ENCODE measurements at regions not wholly inside any gene's neighbourhood (a gene's known extent, or its start where the extent isn't known, plus 50 kb on each side); places are given as distances from the start of the nearest gene placed in this dataset.
"Not testable (repeated sequence)": the region's sequence is repeated elsewhere in the genome, so short reads cannot be mapped to it uniquely, and the experiment has no call there.

GRCh38 chr22:27252282-27253049 lies 549.1 kb downstream of the MN1 start:
- DNase-seq (ENCODE audit: low spot score) = no peak

DNA sequence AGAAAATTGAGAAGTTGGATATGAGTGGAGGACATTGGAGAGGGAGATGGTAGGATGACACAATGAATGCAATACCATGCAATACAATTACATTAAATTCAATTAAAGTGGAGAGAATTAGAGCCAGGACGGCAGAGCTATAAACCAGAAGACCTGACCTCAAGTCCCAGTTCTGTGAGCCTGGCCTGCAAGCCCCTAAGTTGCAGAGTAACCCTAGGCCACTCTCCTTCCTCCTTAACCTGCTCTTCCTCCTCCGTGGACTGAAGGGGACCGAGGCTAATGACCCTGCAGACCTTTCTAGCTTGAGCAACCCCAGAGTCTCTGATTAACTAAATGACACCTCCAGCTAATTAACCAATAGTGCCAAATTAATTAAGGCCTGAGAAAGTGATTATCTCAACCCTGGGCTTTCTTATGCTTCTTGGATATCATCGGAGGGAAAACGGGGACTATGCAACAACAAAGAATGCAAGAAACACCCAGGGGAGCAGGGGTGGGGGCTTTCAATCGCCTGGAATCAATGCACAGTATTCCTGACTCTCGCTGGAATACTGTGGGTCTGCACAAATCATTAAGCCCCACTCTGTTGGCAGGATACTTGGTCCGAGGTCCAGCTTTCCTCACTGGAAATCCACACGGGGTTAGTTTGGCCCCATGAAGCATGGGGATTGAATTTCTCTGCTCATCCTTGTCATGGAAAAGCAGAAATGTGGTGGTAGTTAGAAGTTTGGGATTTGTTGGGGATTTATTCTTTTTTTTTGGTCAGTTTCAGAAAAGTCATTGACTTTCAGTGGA lies 548.3 kb downstream of the MN1 start:
- DNase-seq (ENCODE audit: low spot score) = no peak

DNA sequence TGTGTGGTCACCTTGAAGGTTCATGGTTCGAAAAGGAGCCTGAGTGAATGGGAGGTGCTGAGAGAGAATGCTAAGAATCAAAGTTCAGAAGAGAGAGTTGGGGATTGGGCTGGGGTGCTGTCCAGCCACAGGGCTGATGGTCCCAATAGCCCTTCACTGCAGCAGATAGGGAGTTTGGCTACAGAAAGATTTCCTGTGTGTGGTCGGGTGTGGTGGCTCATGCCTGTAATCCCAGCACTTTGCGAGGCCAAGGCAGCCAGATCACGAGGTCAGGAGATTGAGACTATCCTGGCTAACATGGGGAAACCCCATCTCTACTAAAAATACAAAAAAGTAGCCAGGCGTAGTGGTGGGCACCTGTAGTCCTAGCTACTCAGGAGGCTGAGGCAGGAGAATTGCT lies 547.5 kb downstream of the MN1 start:
- not testable (repeated sequence) for DNase-seq (ENCODE audit: low spot score)

GRCh38 chr22:27255580-27255979 lies 546.0 kb downstream of the MN1 start:
- no peak for DNase-seq (ENCODE audit: low spot score)

DNA sequence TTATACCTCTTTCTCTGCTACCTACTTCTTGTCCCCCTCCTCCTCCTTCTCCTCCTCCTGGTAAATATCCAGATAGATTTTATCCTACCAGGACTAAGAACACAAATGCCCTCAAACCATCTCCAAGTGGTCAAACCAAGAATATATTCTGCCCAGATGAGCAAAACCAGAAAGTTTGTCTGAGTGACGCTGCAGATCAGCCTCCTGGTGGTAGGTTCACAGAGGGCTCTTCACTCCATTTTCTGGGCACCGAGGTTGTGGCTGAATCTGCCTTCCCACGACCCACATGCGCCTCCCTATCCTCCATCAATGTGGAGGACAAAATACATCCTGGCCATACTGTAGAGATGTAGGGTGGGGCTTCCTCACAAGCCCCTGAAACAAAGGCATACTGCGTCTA lies 543.6 kb downstream of the MN1 start:
- DNase-seq (ENCODE audit: low spot score) = no peak

GRCh38 chr22:27258616-27259172 lies 542.9 kb downstream of the MN1 start:
- no peak for DNase-seq (ENCODE audit: low spot score)

DNA sequence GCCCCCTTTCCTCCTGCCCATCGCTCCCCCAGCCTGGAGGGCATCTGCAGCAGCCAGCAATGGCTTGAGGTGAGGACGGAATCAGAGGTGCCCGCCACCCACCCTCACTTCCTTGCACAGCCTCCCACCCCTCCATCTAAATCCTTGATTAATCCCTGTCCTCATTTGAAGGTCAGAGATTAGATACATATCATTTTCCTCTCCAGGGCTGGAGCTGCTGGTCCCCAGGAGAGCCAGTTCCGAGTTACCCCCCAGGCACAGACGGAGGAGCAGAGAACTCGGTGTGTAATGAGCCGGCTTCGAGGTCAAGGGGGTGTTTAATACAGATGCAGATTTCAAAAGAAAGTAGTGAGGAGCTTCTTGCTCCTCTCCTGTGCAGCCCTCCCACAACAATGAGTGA lies 542.1 kb downstream of the MN1 start:
- DNase-seq (ENCODE audit: low spot score) = no peak

GRCh38 chr22:27260087-27260698 lies 541.4 kb downstream of the MN1 start:
- DNase-seq (ENCODE audit: low spot score) = no peak

GRCh38 chr22:27262361-27262760 lies 539.2 kb downstream of the MN1 start:
- DNase-seq (ENCODE audit: low spot score) = no peak

DNA sequence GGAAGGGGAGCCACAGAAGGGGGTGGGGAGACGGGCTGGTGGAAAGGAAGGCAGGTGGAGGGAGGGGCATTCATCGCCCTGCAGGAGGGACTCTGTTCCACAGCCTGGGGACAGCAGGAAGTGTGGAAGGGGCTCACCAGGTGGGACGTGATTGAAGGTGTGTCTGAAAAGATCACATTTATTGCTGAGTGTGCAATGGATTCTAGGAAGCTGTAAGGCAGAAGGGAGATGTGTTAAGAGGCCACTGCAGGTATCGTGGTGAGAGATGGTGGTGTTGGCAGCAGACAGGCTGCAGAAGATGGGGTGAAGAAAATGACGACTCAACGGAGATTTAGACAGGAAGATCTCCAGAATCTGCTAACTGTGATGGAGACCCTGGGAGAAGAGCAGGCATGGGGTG lies 537.4 kb downstream of the MN1 start:
- no peak for DNase-seq (ENCODE audit: low spot score)

- no peak for DNase-seq (ENCODE audit: low spot score)
Measured at GRCh38 chr22:27267145-27267544, 534.4 kb downstream of the MN1 start.

- DNase-seq (ENCODE audit: low spot score) = no peak
Measured at GRCh38 chr22:27269751-27270543, 531.6 kb downstream of the MN1 start.

GRCh38 chr22:27270818-27271510 lies 530.6 kb downstream of the MN1 start:
- no peak for DNase-seq (ENCODE audit: low spot score)

DNA sequence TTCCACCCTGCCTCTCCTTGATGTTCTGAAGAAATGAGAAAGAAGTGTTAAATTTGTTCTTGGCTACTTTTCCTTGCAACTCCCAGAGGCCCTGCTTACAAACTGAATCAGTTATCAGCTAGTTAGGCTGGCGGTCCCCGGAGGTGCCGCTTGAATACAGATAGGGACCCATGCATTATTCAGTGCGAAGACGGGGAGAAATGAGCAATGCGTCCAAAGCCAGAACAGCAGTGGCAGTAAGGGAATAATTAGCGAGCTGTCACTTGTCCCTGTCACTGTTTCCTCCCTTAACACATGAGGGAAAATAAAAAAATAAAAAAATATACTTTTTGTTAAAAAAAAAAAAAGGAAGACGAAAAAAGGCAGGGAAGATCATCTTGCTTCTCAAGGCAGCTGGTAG lies 528.1 kb downstream of the MN1 start:
- DNase-seq (ENCODE audit: low spot score) = peak; percentile 18

DNA sequence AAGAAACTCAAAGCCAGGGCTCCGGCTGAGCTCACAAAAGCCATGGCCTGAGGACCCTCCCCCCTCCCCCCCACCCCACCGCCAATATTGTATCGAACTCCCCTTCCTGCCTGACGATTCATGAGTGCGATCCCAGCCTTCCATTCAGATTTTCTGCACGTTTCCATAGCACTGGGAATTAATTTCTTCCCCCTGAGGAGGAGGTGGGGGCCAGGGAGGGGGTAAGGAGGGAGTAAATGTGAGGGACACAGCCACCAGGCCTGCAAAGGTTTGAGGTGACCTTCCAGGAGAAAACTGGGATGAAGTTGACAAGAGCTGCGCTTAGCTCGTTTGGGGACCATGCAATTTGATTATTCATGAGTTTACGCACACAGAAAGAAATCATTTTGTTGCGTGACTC lies 527.7 kb downstream of the MN1 start:
- no peak for DNase-seq (ENCODE audit: low spot score)

- DNase-seq (ENCODE audit: low spot score) = no peak
Measured at GRCh38 chr22:27274770-27275449, 526.6 kb downstream of the MN1 start.

DNA sequence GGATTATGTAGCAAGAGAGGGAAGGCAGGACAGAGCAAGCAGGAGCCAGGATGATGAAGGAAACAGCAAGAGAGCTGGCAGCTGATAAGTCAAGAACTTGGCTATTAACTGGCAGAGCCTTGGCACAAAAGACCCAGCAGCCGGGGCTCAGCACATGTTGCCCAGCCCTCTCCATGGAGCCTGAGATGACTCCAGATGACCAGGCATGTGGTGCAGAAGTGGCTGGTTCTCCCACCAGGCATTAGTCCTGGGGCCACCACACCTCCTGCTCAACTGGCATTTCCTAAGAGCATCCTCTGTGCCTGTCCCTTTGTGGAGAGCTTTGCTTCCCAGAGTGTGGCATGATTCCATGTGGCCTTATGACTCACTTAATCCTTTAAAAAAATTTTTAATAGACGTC lies 522.6 kb downstream of the MN1 start:
- no peak for DNase-seq (ENCODE audit: low spot score)

DNA sequence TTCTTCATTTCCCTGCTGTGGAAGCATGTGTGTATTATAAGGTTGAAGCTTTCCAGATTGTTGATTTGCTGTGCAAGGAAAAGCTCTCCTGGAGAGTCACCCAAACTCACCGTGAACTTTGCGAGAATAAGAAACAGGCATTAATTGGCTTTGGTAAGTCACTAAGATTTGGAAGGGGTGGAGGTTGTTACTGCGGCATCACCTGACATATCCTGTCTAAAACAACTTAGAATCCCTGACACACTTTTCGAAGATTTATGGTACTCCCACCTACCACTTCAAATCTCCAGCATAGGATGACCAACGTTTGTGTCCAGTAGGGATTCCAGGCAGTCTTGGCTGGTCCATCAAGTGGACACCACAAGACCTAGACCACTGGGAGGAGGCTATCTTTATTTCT lies 518.3 kb downstream of the MN1 start:
- no peak for DNase-seq (ENCODE audit: low spot score)

- DNase-seq (ENCODE audit: low spot score) = no peak
Measured at GRCh38 chr22:27283714-27284113, 517.8 kb downstream of the MN1 start.

DNA sequence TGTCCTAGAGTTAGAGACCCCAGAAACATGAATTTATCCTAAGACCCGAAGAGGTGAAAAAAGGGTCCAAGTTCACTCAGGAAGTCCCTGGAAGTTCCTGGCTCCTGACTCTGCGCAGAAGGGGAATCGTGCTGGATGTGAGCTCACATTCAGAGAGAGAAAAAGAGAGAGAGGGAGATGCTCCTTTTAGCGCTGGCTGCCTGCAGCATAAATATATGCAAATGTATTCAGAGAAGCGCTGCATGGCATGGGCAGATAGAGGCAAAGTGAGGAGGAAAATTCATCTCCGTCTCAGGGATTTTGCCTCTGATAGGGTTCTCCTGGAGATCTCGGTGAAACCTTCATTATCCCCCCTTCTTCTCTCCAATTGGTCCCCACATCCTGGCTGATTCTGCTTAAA lies 517.2 kb downstream of the MN1 start:
- DNase-seq (ENCODE audit: low spot score) = no peak

DNA sequence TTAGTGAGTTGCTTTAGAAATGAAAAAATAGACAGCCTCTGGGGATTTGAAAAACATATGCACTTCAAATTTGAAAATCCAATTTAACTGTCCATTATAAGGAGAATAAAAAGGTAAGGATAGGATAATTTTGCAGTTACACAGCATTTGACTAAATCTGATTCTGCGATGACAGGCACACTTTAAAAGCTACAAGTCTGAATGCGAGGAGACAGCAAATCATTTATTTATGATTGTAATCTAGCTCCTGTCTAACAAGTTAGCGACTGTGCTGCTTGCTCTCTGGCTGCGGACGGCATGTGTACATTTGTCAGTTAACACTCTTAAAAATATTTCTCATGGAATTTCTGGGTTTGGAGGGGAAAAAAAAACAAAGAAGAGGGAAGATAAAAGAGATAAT lies 514.8 kb downstream of the MN1 start:
- no peak for DNase-seq (ENCODE audit: low spot score)
